ENCODE measurements at regions not wholly inside any gene's neighbourhood (a gene's known extent, or its start where the extent isn't known, plus 50 kb on each side); places are given as distances from the start of the nearest gene placed in this dataset.
A peak's percentile ranks its signal among the peaks of the same experiment; 100 is the strongest.
"Not testable (repeated sequence)": the region's sequence is repeated elsewhere in the genome, so short reads cannot be mapped to it uniquely, and the experiment has no call there.

DNA sequence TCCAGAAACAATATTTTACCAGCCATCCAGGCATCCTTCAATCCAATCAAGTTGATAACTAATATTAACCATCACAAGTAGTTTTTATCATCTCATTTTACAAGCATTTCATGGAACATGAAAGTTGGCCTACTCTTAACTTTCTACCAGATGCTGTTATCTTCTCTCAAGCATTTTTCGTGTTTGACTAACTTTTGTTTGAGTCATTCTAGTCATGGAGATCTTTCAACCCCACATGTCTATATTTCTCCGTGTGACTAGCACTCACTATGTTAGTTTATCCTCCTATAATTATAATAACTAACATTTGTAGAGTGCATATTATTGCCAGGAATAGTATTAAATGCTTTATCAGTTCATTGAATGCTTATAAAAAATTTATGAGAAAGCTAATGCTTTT is 307.0 kb upstream of the CWC22 start:
- DNase-seq, result no peak

- DNase-seq, result no peak
Observed at GRCh38 chr2:180312542-180312941, 305.4 kb upstream of the CWC22 start.

- no peak for DNase-seq
Observed at GRCh38 chr2:180307096-180307495, 300.0 kb upstream of the CWC22 start.

DNA sequence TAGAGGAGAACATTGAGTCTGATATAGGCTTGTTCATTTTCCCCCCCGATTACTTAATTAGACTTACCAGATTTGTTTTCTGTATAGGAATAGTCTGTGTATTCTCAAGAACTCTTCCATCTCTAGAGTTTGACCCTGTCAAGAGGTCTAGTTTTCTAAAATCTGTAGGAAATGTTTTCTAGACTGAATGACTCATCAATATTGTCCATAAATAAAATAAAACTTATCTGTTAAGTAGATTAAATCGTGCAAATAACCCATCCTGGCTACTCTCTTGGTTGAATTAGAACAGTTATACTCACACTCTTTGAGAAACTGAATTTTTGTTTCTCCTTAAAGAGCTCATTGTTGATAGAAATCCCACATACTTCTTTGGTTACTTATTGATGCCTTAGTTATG is 299.2 kb upstream of the CWC22 start:
- DNase-seq, result no peak

DNA sequence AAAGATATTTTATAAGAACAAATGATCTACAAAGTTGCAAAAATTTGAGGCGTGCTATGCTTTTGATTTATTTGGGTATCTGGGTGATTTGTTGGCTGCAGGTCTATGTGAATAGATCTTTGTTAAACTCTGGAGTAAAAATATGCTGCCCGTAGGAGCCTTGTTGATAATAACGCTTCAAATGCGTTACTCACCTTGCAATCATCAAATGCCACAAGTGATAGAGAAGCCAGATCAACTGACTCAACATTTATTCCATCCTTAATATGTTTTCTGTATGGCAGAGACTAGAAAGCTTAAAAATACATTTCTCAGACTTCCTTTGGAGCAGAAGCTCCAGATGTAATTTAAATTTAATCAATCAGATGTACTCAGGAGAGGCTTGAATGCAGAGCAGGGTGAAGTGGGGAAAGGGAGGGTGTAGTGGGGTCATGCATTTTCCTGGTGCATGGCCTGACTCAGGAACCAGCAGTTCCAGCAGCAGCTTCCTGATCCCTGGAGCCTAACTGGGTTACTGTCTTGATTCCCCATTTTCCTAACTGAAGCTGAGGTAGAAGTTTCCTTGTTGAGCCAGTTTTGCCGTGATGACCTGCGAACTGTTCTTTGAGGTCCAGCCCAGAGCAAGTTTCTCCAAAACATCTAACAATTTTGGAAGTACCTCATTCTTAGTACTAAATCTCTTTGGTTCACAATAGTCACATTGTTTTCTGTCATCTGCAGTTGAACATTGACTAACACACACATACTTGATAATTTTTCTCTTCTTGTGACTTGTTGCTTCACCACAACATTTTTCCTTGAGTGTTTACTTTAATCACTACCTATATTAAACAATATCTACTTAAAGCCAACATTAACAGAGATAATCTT is 284.7 kb upstream of the CWC22 start:
- no peak for DNase-seq

- no peak for DNase-seq
Observed at GRCh38 chr2:180291060-180291459, 284.0 kb upstream of the CWC22 start.

DNA sequence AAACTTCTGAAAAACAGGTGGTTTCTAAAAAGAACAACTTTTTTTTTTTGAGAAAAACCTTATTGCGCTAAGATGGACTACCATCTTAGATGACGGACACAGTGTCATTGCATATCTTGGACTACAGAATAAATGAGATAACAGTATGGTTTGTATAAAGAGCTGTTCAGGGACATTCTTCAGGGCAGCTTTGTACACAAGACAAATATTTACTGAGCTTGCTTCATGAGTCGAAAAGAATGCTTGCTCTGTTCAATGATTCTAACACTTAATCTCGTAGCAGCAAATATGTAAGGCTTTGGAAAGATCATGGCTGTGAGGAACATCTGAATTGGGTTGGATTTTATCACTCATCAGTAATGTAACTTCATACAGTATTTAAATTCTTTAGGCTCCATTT is 282.5 kb upstream of the CWC22 start:
- no peak for DNase-seq

GRCh38 chr2:180279581-180279980 is 272.5 kb upstream of the CWC22 start:
- no peak for DNase-seq

- DNase-seq, result no peak
Observed at GRCh38 chr2:180276733-180277132, 269.6 kb upstream of the CWC22 start.

GRCh38 chr2:180268006-180268405 is 260.9 kb upstream of the CWC22 start:
- no peak for DNase-seq

- DNase-seq, result no peak
Observed at GRCh38 chr2:180261976-180262375, 254.9 kb upstream of the CWC22 start.

GRCh38 chr2:180258579-180258978 is 251.5 kb upstream of the CWC22 start:
- DNase-seq, result no peak

GRCh38 chr2:180258041-180258537 is 251.0 kb upstream of the CWC22 start:
- DNase-seq, result no peak

- DNase-seq, result no peak
Observed at GRCh38 chr2:180257247-180257646, 250.2 kb upstream of the CWC22 start.

DNA sequence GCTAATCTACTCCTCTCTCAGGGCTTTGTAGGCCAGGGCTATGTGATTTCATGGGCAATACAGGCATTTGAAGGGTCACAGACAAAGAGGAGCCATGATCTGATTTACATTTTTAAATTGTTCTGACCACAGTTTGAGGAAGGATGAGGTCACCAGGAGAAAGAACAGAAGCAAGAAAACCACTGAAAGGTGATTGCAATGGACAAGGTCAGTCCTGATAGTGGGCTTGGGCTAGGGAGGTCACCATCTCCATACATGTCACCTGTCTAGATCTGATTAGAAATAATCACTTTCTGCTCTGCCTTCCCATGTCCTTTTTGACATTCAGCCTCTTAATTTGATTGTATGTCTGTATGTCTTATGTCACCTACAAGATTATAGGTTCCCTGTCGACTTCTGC is 248.9 kb upstream of the CWC22 start:
- DNase-seq, result no peak

DNA sequence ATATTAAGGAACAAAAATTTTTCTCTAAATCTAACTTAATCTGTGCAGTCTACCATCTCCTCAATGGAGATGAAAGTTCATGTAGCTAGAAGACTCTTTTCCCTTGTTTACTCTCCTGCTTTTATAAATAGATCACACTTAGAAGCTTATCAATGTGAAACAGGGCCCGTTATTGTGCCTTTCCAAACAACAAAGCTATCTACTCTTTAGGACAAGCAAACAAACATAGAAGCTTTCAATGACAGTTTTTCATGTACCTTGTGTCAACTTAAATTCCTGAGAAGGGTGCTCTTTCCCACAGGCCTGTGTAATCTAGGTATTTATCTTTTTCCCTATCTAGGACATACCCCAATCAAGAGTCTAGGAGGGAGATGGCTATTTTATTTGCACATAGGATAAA is 247.8 kb upstream of the CWC22 start:
- no peak for DNase-seq

- DNase-seq, result no peak
Observed at GRCh38 chr2:180247658-180248057, 240.6 kb upstream of the CWC22 start.

DNA sequence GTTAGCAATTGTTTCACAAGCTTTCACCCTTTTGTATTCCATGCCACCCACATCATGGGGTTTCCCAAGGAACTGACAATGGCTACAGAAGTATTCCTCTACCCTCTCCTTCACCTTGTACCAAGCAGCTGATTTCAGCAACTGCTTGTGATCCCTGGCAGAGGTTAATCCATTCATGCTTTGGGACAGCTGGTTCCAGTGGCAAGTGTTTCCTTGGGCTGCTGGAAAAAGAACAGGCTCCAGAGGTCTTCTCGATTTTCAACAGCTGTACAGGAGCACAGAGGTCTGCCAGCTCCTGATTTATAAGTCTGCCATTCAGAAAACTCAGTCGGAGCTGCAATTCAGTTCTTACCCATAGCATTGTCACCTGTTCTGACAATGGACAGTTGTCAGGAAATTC is 239.2 kb upstream of the CWC22 start:
- peak in 1 of 56 donors; percentile 7 for DNase-seq

GRCh38 chr2:180240774-180241173 is 233.7 kb upstream of the CWC22 start:
- DNase-seq, result no peak

- DNase-seq, result no peak
Observed at GRCh38 chr2:180238729-180239128, 231.6 kb upstream of the CWC22 start.

DNA sequence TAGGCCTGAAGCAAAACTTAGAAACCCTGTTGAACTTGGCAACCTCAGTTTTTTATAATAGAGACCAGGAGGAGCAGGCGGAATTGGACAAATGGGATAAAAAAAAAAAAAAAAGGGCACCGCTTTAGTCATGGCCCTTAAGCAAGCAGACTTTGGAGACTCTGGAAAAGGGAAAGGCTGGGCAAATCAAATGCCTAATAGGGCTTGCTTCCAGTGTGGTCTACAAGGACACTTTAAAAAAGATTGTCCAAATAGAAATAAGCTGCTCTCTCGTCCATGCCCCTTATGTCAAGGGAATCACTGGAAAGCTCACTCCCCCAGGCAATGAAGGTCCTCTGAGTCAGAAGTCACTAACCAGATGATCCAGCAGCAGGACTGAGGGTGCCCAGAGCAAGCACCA is 229.0 kb upstream of the CWC22 start:
- not testable (repeated sequence) for DNase-seq

DNA sequence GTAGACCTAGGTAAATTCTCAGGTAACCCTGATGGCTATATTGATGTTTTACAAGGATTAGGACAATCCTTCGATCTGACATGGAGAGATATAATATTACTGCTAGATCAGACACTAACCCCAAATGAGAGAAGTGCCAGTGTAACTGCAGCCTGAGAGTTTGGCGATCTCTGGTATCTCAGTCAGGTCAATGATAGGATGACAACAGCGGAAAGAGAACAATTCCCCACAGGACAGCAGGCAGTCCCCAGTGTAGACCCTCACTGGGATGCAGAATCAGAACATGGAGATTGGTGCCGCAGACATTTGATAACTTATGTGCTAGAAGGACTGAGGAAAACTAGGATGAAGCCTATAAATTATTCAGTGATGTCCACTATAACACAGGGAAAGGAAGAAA is 228.4 kb upstream of the CWC22 start:
- not testable (repeated sequence) for DNase-seq

- not testable (repeated sequence) for DNase-seq
Observed at GRCh38 chr2:180234991-180235390, 227.9 kb upstream of the CWC22 start.
